Skeletal muscle tissue (tissue), 3 donors: ENCODE measurements at regions not wholly inside any gene's neighbourhood (a gene's known extent, or its start where the extent isn't known, plus 50 kb on each side); places are given as distances from the start of the nearest gene placed in this dataset.
"Not testable (repeated sequence)": the region's sequence is repeated elsewhere in the genome, so short reads cannot be mapped to it uniquely, and the experiment has no call there.

ENCODE experiments used
- H3K27ac ChIP-seq: one replicate; pipeline ENCODE4 v1.7.0; 2013; ENCODE audit warnings: mild to moderate bottlenecking, low read depth, low read length, inconsistent platforms
- H3K27me3 ChIP-seq, 3 donors: one replicate each; pipeline ENCODE4 v1.7.0; 2013; ENCODE audit warnings: low read length in 3 of 3; ENCODE audit not compliant: control insufficient read depth in 3 of 3, insufficient read depth in 3 of 3
- H3K36me3 ChIP-seq, 3 donors: one replicate each; pipeline ENCODE4 v1.7.0; 2013; ENCODE audit warnings: low read length in 3 of 3; ENCODE audit not compliant: control insufficient read depth in 3 of 3, insufficient read depth in 3 of 3
- H3K4me1 ChIP-seq, 3 donors: one replicate each; pipeline ENCODE4 v1.7.0; 2013; ENCODE audit warnings: low read length in 3 of 3, mild to moderate bottlenecking in 3 of 3; ENCODE audit not compliant: control insufficient read depth in 3 of 3, insufficient read depth in 3 of 3
- H3K4me3 ChIP-seq, 3 donors: one replicate each; pipeline ENCODE4 v1.7.0; 2013; ENCODE audit warnings: low read length in 3 of 3
- H3K9ac ChIP-seq, 3 donors: one replicate each; pipeline ENCODE4 v1.7.0; 2013; ENCODE audit warnings: low read length in 3 of 3, mild to moderate bottlenecking in 3 of 3, moderate library complexity in 2 of 3, low read depth in 1 of 3
- H3K9me3 ChIP-seq, 3 donors: one replicate each; pipeline ENCODE4 v1.7.0; 2013; ENCODE audit warnings: low read length in 3 of 3; ENCODE audit not compliant: control insufficient read depth in 3 of 3
- donor health status: Osteomylitis.

GRCh38 chr2:174682578-174683391, 81.5 kb downstream of the CHRNA1 start:
- Histone ChIP-seq H3K27ac (peak overlapping the region; percentile 73), H3K4me1 (peaks cover 9 to 24% (median 18%) of the 10 kb centered on the region in 3 donors), H3K36me3 (no peaks in the 10 kb centered on the region), H3K4me3 (peak overlapping the region; percentile 71 to 80 (median 73)), H3K27me3 (peaks cover 0 to 21% (median 20%) of the 10 kb centered on the region in 3 donors), H3K9me3 (no peaks in the 10 kb centered on the region), H3K9ac (peak overlapping the region; percentile 68 to 79 (median 77))

- H3K4me1 ChIP-seq: peaks cover 9 to 24% (median 18%) of the 10 kb centered on the region in 3 donors
- peaks cover 0 to 21% (median 20%) of the 10 kb centered on the region in 3 donors for H3K27me3 ChIP-seq
- peak overlapping the region; percentile 68 to 79 (median 77) for H3K9ac ChIP-seq
- H3K36me3 ChIP-seq: no peaks in the 10 kb centered on the region
- H3K9me3 ChIP-seq: no peaks in the 10 kb centered on the region
- H3K27ac ChIP-seq: peak overlapping the region; percentile 73
- H3K4me3 ChIP-seq: peak overlapping the region; percentile 71 to 80 (median 73)
Measured at GRCh38 chr2:174682007-174682577, 82.2 kb downstream of the CHRNA1 start.

GRCh38 chr2:174681099-174682006, 82.9 kb downstream of the CHRNA1 start:
- Histone ChIP-seq H3K9me3 (no peaks in the 10 kb centered on the region), H3K9ac (peak overlapping the region; percentile 68 to 79 (median 77)), H3K27ac (peak overlapping the region; percentile 73), H3K36me3 (no peaks in the 10 kb centered on the region), H3K4me3 (peak overlapping the region; percentile 71 to 80 (median 73)), H3K27me3 (peaks cover 0 to 21% (median 20%) of the 10 kb centered on the region in 3 donors), H3K4me1 (peaks cover 9 to 24% (median 18%) of the 10 kb centered on the region in 3 donors)

GRCh38 chr2:174680221-174680620, 82.6 kb upstream of the WIPF1 start:
- peaks cover 9 to 24% (median 18%) of the 10 kb centered on the region in 3 donors for H3K4me1 ChIP-seq
- no peaks in the 10 kb centered on the region for H3K36me3 ChIP-seq
- H3K27ac ChIP-seq: no peak overlapping the region
- no peak overlapping the region for H3K4me3 ChIP-seq
- peaks cover 0 to 21% (median 20%) of the 10 kb centered on the region in 3 donors for H3K27me3 ChIP-seq
- no peak overlapping the region for H3K9ac ChIP-seq
- no peaks in the 10 kb centered on the region for H3K9me3 ChIP-seq

- Histone ChIP-seq H3K9me3 (no peaks in the 10 kb centered on the region), H3K4me3 (no peak overlapping the region), H3K4me1 (peaks cover 9 to 22% (median 17%) of the 10 kb centered on the region in 3 donors), H3K9ac (no peak overlapping the region), H3K27ac (no peak overlapping the region), H3K36me3 (no peaks in the 10 kb centered on the region), H3K27me3 (peaks cover 0 to 19% (median 14%) of the 10 kb centered on the region in 3 donors)
Measured at GRCh38 chr2:174678395-174678794, 80.8 kb upstream of the WIPF1 start.

- Histone ChIP-seq H3K9me3 (no peaks in the 10 kb centered on the region), H3K4me3 (no peak overlapping the region), H3K36me3 (no peaks in the 10 kb centered on the region), H3K4me1 (peaks cover 0 to 9% (median 3%) of the 10 kb centered on the region in 3 donors), H3K27ac (no peak overlapping the region), H3K9ac (no peak overlapping the region), H3K27me3 (peaks cover 0 to 2% (median 0%) of the 10 kb centered on the region in 3 donors)
Measured at GRCh38 chr2:174675615-174676014, 78.0 kb upstream of the WIPF1 start.

GRCh38 chr2:174673876-174674275, 76.3 kb upstream of the WIPF1 start:
- H3K4me3 ChIP-seq: no peak overlapping the region
- H3K9ac ChIP-seq: no peak overlapping the region
- peaks cover 0 to 3% (median 0%) of the 10 kb centered on the region in 3 donors for H3K4me1 ChIP-seq
- H3K36me3 ChIP-seq: no peaks in the 10 kb centered on the region
- H3K27ac ChIP-seq: no peak overlapping the region
- H3K27me3 ChIP-seq: no peaks in the 10 kb centered on the region
- H3K9me3 ChIP-seq: peaks cover 0 to 2% (median 0%) of the 10 kb centered on the region in 3 donors

- Histone ChIP-seq H3K9ac (no peak overlapping the region), H3K27me3 (no peaks in the 10 kb centered on the region), H3K9me3 (peaks cover 0 to 2% (median 0%) of the 10 kb centered on the region in 3 donors), H3K4me1 (peaks cover 0 to 2% (median 0%) of the 10 kb centered on the region in 3 donors), H3K4me3 (no peak overlapping the region), H3K27ac (no peak overlapping the region), H3K36me3 (no peaks in the 10 kb centered on the region)
Measured at GRCh38 chr2:174673440-174673839, 75.8 kb upstream of the WIPF1 start.

GRCh38 chr2:174671532-174671931, 73.9 kb upstream of the WIPF1 start:
- H3K36me3 ChIP-seq, H3K9ac ChIP-seq, H3K27me3 ChIP-seq, H3K4me3 ChIP-seq, H3K9me3 ChIP-seq, H3K27ac ChIP-seq: not testable (repeated sequence)
- H3K4me1 ChIP-seq: peaks cover 11 to 13% (median 13%) of the 10 kb centered on the region in 3 donors
